KBM-7 (cell line): ENCODE measurements at regions not wholly inside any gene's neighbourhood (a gene's known extent, or its start where the extent isn't known, plus 50 kb on each side); places are given as distances from the start of the nearest gene placed in this dataset.
A peak's percentile ranks its signal among the peaks of the same experiment; 100 is the strongest.

Source experiments
- DNase-seq: peaks from one replicate; pipeline ENCODE4 v3.0.0-alpha.2; 2015
- in situ Hi-C: fragments of 300-500 bp; cut with MboI; formaldehyde crosslinking; loops from 2 replicates; pipeline ENCODE4 v1.14.3; 2020; ENCODE audit warnings: low sequenced_read_pairs, low pct_unique_long_range_greater_than_20kb, mixed read lengths

DNA sequence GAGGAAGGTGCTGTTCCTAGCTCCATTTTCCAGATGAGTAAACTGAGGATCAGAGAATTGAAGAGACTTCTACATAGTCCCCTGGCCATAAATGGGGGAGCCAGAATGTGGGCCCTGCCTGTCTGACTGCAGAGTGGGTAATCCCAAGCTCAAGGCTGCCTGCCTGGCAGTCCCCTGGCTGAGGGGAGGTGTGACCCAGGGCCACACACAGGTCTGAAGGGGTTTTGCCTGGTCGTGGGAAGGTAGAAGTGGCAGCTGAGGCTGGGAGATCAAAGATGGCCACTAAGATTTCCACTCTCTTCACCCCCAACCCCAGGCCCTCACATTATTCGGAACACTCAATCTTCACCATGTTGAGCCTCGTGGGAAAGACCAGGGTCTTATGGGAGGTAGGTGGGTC lies 176.3 kb downstream of the MACROH2A1 start:
- in situ Hi-C loops = no loop called here
- no peak for DNase-seq

DNA sequence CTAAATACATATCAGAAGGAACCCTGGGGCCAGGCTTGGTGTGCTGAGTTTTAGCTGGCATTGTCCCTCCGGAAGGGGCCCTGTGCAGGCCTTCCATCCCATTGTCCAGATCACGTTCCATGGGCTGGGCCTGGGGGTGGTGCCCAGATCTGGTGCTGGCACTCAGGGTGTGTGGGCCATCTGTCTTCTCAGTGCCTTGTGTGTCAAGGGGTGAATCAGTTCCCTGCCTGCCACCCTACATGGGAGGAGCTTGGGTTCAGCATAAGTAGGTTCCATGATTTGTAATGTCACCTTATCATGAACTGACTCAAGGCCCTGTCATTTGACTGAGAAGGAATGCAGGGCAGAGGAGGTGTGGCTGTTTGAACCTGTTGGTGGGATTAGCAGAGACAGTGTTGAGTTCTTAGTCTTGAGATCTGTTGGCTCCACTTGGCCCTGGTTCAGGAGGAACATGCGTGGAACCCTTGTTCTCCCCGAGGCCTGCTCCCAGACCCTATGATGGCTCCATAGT lies 176.8 kb downstream of the MACROH2A1 start:
- in situ Hi-C loops = no loop called here
- no peak for DNase-seq

DNA sequence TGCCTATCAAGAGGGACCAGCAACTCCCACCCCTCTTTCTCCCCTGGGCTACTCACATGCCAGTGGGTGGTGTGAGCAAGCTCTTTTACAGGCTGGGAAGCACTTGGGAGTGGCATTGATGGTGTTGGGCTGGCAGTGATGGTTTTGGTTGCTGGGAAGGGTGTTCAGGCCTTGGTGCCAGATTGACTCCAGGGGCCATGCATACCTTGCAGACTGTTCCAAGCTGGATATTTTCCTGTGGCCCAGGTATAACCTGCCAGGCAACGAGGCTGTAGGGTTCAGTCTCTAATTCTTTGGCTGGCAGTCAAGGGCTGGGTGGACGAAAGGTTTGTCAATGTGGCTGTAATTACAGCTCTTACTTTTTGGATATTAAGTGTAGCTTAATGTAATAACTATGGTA lies 177.3 kb downstream of the MACROH2A1 start:
- in situ Hi-C loops = no loop called here

DNA sequence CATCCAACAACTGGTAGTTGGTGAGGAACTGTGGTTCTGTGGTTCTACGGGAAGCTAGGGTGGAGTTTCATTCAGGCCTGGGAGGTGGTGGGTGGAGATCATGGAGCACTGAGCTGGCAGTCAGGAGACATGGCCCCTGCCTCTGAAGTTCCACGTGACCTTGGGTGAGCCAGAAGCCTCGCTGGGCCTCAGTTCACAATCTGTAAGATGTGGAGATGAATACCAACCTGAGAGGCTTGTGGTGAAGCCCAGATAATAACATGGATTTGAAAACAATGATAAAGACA lies 177.9 kb downstream of the MACROH2A1 start:
- DNase-seq = no peak
- in situ Hi-C loops = no loop called here

More for the DNA sequence above, 177.3 kb downstream of the MACROH2A1 start:
- DNase-seq = no peak

DNA sequence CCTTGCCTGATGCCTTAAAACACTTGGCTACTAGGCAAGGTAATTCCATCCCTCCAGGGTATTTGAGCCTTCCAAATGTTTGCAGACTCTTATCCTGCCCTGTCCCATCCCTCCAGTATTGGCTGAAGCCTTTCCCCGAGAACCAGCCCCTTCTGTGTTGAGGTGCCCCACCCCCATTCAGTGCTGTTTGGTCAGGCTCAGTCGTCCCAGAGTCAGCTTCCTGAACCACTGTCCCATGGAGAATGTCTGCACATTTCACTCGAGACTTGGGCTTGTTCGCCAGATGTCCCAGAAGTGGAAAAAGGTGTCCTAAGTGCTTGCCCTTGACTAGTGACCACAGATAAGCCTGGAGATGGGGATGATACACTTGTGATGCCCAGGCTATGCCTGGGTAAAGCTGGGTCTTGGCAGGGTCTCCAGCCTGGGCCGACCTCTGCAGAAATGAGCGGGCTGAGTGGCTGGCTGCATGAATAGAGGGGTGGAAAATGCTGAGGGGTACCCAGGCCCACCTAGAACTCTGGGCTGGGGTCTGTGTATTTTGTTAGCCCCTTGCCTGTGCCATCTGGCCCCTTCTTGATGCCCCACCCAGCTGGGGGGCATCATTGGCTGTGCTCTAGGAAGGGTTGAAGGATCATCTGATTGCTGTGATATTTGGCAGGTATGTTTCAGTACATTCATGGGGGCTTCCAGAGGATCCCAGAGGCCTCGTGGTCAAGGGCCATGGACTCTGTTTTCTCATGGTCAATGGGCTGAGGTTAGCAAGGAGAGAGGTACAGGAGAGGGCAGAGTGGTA lies 178.4 kb downstream of the MACROH2A1 start:
- DNase-seq = no peak
- in situ Hi-C loops = no loop called here

DNA sequence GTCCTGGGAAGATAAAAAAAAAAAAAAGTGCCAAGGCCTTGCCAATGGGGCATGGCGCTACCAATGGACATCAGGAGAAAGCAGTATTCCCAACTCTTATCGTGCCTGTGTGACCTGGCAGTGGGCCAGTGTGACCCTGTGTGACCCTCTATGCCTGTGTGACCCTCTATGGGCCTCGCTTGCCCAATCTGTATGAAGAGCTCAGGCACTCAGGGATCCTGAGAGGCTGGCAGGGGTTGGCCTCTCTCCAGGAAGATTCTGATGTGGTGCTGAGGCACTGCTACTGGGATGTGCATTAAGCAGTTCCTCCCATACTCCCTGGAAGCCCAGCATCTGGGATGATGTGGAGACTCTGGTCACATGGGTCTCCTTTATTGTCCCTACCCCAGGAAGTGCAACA lies 179.2 kb downstream of the MACROH2A1 start:
- in situ Hi-C loops = no loop called here

DNA sequence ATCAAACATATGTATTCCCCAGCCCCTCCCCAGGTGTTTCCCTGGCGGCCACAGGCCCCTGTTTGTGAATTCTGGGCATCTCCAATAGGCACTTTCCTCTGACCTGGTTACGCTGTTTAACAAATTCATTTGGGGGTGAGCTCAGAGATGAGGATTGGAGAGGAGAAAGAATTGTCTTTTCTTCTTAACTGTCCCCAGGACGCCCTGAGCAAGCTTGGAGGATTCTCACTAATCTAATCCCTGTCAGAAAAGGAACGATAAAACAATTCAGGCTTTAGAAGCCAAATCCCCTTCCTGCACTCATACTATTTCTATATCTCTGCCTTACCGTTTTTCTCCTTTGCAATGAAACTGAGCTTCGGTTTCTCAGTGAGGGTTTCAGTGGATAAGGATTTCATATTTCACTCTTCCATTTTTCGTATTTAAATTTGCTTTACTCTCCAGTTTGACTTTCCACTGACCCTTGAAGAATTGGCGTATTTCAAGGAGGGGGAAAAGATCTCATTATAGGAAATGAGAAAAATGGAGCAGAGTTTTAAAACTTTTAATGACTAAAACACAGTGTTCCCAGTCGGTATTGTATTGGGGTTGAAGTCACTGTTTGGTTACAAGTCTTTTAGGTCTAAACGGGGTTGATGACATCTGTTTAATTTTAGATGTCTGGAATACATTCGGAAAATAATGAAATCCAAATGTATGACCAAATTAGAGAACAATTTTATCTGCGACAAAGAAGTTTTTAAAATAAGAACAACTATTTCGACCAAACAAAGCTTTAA lies 180.1 kb downstream of the MACROH2A1 start:
- DNase-seq = no peak
- in situ Hi-C loops = no loop called here

More for the DNA sequence above, 179.2 kb downstream of the MACROH2A1 start:
- no peak for DNase-seq

DNA sequence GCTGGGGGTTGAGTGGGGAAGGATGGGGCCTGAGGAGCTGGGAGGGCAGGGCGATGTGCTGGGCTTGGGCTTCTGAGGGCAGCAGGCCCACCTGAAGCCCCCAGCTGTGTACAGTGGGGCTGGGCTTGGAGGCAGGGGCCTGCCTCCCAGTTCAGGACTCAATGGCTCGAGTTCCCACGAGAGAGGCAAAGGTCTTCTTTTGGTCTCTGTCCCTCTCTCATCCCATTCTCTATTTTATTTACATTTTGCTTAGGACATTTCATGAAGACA lies 180.6 kb downstream of the MACROH2A1 start:
- in situ Hi-C loops = no loop called here

DNA sequence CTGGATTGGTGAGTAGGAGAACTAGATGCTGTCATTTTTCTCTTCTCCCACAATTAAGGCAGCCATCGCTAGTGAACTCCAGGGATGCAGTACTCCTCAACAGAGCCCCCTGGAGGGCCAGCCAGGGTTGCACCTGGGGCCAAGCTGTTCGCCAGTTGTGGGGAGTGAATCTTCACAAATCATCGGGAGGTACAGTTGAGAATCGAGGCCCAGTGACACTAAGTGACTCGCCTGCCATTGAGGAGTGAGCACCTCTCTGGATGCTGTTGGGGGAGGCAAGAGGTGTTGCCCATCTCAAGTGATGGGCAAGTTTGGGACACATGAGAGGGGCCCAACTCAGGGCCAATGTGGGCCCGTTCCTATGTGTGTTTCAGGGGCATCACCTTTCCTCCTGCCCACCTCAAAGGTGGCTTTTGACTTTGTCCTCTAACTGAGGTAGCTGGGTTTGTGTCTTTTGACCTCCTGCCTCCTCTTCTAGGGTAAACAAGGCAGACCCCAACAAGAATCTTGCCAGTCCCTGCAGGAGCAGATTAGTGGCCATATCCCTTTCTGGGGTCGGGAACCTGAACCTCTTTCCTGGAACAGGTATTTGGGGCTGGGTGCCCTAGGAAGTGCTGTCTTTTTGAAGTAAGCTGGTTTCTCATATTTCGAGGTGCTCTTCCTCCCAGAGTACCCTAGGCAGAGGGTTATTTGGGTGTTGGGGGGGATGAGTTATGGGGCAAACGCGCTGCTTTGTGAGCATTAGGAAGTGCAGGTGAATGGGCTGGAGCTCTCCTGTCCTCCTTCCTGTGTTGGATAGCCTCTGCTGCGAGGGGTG lies 181.2 kb downstream of the MACROH2A1 start:
- no peak for DNase-seq
- in situ Hi-C loops = no loop called here

More for the DNA sequence above, 180.6 kb downstream of the MACROH2A1 start:
- DNase-seq = no peak

DNA sequence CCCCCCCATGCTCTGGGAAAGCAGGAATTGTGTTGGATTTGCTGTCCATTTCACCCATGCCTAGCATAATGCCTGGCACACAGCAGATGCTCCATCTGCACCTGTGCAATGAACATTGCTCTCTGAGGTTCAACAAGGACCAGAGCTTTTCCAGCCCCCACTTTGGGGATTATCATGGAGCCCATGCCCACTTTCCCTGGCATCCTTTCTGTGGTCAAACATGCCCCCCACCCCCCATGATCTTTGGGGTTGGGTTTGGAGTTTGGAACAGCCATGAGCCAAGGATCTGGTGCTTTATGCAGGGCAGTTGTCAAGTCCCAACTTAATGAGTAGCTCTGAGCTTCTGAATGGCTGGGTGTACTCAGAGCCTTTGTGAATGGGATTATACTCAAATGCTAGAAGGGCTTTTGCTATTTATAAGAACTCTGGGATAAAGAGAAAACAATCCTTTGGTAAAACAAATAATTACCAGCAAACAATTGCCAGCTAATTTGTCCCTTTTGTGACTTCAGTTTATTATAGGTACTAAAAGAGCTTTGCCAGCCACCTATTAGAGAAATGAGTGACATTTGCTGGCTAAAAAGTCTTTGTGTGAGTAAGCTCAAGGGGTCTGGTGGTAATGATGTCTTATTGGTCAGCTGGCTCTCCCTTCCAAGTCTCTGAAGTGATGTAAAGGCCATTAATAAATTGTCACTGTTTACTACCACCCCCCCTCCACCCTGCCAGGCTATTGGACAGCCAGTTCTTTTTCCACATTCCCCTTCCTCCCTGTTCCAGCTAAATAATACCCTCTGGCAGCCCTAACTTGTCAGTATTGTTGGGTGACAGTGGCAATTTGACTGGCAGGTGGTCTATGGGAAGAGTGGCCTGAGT lies 182.3 kb downstream of the MACROH2A1 start:
- in situ Hi-C loops = no loop called here
- no peak for DNase-seq

DNA sequence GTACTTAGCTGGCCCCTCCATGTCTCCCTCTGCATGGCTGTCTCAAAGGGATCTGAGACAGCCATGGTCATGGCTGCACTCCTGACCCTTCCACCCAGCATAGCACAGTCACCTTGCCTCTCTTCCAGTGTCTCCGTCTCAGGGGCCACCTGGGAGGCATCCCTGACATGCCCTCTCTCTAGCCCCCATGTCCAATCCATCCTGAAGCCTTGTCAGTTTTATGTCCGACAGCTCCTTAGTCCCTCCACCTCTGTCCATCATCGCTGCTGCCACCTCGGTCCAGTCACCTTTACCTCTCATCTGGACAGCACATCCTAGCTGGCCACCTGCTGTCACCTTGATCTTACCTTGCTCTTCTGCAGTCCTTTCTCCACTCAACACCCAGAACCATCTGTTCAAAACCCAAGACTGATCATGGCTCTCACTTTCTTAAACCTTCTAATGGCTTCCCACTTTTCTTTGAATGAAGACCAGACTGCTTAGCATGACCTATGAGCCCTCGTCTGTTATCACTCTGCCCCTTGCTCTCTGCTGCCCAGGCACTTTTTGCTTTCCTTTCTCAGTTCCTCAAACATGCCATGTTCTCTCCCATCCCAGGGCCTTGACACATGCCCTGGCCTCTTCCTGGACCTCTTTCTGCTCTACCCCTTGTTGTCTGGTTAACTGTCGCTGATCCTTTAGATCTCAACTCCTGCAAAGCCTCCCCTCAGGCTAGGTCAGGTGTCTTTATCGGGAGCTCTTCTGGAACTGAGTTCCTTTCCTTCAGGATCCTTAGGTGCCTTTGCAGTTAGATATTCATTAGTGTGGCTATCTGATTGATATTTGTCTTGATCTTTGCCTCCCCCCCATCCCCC lies 181.8 kb upstream of the PITX1 start:
- no peak for DNase-seq
- in situ Hi-C loops = no loop called here

DNA sequence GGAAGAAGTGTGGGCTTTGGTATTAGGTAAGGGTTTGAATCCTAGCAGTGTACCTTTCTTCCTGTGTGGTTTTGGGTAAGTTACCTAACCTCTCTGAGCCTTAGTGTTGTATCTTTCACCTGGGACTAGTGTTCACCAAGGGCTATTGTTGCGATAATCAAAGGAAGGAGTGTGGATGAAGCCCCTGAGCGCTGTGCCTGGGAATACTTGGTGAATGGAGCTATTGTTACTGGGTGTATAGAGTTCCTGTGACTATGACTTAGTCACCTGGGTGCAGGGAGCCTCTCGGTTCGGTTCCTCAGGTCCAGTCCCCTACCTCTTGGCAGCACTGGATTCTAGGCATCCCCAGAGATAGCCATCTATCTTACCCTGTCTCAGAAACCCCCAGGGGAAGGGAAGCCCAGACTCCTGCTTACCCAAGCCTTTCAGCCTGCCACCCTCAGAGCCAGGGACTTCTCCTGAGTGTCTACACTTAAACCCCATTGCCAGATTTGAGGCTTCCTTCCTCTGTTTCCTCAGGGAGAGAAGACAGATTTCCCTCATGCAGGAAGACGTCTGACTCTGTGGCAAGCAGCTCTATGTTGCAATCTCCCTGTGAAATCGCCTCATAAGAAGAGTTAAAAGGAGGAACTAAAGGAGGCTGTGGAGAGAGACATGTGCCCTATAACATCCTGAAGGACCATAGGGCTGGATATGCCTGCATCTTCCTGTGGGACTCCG lies 181.0 kb upstream of the PITX1 start:
- in situ Hi-C loops = no loop called here
- DNase-seq = peak; percentile 63

DNA sequence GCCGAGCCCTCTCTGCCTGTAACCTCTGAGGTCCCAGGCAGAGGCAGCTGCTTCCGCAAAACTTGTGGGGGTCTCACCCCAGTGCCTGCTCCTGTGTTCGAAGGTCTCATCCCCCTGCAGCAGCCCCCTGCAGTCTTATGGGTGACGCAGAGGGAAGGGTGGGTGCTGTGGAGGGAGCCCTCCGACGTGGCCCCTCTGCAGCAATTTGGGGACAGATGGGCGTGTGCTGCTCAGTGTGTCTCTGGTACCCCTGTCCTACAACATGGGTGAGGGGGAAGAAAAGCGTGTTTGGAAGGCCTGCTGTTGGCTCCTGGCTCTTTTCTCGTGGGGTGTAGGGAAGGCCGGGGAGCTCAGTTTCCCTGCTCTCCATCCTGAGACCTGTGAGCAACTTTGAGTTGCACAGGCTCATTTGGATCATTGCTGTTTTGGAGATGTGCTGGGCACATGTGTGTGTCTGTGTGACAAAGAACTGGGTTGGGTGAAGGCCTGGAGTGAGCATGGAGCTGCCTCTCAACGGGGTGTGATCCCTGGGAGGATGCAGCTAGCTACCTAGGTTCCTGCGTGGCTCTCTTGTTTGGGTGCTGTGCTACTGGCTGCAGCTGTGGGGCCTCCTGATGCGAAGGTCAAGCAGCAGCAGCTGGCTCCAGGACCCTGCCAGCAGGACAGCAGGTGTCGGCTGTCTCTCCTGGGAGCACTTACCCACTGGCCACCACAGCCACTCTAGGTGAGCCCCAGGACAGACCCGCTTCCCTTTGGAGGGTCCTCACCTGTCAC lies 179.6 kb upstream of the PITX1 start:
- in situ Hi-C loops = no loop called here
- DNase-seq = no peak

DNA sequence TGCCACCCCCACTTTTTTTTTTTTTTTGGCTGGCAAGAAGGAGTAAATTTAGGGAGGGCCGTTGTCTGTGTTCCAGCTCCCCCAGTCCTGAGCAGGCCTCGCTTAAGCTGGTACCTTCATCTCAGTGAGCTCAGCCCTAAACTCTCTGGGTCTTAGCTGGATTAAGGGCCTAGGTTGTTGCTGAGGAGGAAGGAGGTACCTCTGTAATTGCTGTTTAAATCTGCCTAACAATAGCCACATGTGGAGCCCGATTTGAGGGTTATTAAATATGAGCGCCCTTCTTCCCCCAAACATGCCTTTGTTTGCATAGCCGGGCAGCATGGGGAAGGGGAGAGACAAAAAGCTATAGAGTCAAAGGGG lies 179.0 kb upstream of the PITX1 start:
- in situ Hi-C loops = no loop called here
- DNase-seq = no peak

DNA sequence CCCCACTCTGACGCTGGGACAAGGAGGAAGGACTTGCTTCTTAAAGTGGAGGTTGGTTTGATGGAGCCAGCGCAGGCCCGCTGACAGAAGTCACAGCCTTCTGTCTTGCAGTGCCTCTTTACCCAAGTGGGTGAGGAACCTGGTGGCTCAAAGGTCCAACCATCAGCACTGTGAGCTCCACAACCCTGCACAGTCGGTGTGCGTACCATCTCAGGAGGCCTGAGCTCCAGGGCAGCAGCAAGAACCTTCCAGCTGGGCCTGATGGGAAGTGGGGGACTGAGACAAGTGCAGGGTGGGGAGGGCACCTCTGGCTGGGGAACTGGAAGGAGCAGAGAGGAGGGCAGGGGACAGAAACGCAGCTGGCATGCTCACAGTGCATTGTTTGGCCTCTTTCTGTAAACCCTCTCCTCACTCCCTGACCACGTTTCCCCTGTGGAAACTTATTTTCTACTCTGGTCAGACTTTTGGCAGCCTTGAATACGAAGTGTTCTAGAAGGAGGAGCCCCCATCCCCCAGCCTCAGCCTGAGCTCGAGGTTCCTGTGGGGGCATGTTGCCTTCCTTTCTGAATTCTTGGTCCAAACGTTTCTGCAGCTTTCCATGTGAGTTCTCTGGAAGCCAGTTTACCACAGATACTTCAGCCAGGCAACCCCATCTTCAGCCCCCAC lies 178.5 kb upstream of the PITX1 start:
- in situ Hi-C loops = no loop called here
- DNase-seq = no peak

DNA sequence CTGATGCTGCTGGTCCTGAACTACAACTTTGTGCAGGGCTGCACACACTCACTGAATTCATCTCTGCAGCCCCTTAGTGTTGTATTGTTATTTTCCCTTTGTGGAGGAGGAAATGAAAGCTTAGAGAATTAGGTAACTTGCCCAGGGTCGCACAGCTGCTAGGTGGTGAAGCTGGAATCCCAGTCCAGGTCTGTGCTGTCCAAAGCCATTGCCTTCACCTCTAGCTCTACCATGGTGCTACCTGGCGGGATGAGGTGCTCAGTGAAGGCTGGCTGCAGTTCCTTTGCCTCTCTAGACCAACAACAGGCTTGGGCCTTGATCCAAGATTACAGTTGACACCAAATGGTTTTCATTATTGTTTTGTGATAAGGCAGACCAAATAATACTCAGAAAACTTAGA lies 177.8 kb upstream of the PITX1 start:
- no peak for DNase-seq
- in situ Hi-C loops = no loop called here
